ENCODE measurements at regions not wholly inside any gene's neighbourhood (a gene's known extent, or its start where the extent isn't known, plus 50 kb on each side); places are given as distances from the start of the nearest gene placed in this dataset.

DNA sequence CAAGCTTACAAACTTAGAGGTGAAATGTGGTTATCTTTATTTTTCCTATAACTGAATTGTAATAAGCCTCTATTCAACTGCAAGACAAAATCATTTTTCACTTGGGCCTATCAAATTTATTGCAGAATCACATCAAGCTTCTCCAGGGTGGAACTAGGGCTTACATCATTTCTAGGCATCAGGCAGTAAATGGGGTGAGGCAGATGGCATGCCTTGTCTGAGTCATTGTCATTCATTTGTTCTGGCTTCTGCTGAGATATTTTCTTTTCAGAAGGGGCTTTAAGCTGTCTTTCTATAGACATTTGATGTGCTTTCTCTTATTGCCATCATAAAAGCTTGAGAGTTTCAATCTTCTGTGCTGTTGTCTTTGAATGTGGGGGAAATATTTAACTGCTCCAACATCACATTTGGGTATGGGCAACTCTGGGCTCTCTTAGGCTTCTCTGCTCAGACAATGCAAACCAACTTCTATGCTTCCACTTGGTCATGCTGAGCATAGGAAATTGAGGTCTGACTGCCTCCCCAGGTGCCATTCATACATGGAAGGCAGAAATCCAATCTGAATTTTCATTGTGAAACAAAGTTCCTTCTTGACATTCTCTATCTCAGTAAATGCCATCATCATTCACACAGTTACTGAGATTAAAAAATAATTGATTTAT, 225.8 kb upstream of the GIMD1 start:
- TF ChIP-seq POLR2AphosphoS5 (IDR thresholded peaks at IDR 0.05; ENCODE audit: borderline replicate concordance, low read depth, low read length) (no peak), EZH2 (IDR thresholded peaks at IDR 0.05) (no peak), FOXP2 (optimal IDR thresholded peaks at IDR 0.05; ENCODE audit: control extremely low read depth, extremely low read length, insufficient read depth) (no peak)

Measured in SK-N-MC (cell line).